HS-27A (cell line): ENCODE measurements at regions not wholly inside any gene's neighbourhood (a gene's known extent, or its start where the extent isn't known, plus 50 kb on each side); places are given as distances from the start of the nearest gene placed in this dataset.
"Not testable (repeated sequence)": the region's sequence is repeated elsewhere in the genome, so short reads cannot be mapped to it uniquely, and the experiment has no call there.

ENCODE experiments used
- DNase-seq: peaks from one replicate; pipeline ENCODE4 v3.0.0-alpha.2; 2012; ENCODE audit warnings: low read depth, missing footprints

DNA sequence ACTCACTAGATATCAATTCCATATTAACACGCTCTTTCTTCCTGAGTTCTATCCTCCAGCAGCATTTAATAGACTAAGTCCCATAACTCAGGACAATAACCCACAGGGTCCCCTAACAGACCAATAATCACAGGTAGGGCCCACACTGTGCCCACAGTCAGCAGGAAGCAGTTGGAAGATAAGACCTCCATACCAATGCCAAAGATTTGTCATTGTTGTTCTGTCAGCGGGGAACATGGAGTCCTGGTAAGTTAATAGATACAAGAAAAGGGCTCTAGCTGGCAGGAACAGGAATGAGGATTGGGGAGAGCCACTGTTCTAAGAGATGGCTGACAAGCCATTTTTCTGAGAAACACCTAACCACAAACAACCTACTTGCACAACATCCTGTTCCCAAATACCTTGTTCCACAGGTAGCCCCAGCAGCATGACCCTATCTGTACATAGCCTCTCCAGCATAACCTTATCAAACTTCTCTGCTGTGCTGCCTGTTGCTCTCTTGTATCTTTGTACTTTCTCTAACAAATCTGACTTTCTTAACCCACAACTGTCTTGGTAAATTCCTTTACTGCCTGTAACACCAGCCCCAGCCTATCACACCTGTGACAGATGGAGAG is 142.0 kb upstream of the KCNJ15 start:
- no peak for DNase-seq

GRCh38 chr21:38115870-38116269 is 140.9 kb upstream of the KCNJ15 start:
- DNase-seq: no peak

DNA sequence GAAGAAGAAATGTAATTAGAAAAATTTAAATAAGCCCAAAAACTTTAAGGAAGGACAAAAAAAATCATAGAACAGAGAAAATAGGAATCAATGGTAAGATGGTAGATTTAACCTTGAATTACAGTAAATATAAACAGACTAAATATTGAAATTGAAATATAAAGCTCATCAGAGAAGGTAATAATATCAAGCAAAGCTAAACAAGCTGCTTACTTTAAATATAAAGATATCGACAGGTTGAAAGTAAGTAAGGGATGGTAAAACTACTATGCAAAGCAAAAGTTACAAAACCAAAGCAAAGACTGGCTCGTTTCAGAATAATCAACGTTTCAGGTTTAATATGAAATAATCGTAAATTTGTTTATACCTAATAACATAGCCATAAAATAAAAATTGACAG is 137.0 kb upstream of the KCNJ15 start:
- no peak for DNase-seq

DNA sequence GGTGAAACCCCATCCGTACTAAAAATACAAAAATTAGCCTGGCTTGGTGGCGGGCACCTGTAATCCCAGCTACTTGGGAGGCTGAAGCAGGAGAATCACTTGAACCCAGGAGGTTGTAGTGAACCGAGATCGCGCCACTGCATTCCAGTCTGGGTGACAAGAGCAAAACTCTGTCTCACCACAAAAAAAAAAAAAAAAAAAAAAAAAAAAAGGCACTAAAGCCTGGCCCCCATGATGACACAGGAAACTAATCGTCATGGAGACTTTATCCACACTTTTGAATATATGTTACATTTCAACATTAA is 136.2 kb upstream of the KCNJ15 start:
- DNase-seq: not testable (repeated sequence)

GRCh38 chr21:38120984-38121855 is 135.6 kb upstream of the KCNJ15 start:
- DNase-seq: no peak

GRCh38 chr21:38121888-38122720 is 134.7 kb upstream of the KCNJ15 start:
- no peak for DNase-seq

- no peak for DNase-seq
Measured at GRCh38 chr21:38123626-38124025, 133.2 kb upstream of the KCNJ15 start.

DNA sequence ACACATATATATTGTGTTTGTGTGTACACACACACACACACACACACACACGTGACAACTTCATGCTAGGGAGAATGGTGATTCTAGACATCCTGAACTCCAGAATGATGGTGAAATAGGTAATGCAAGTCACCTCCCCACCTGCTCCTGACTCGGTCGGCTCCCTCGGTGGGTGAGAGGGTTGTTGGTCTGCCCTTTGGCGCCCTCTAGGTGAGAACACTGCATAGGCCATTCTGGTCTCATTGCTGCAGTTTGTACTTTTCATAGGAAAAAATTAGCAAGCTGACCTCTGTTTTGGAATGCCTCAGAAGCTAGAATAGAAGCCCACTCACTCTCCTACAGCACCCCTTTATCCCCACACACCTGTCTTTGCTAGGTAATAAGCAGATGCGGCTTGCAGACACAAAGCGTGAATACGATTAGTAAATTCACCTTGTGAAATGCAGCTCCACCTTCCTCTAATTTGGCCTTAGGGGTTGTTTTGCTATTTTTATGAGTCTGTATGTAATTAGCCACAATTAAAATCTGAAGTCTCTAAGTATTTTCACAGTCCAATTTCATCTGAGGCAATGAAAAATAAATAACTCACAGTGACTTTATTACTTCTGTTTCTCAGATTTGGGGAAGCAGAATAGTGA is 130.0 kb upstream of the KCNJ15 start:
- no peak for DNase-seq

DNA sequence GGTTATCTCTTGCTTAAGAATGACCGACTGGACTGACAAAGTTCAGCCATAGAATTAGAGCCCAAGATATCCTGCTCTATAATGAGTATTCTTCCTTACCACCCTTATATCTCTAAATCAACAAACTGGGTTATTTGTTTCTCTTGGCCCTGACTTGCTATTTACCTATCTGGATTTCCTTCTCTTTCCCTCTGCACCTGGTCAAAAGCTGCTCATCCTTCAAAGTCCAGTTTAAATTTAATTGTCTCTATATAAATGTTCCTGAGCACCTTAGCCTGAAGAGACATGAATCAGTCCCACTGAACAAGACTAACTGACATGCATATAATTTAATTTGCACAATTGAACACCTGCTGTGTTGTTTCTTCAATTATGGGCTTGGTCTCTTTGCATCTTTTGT is 127.1 kb upstream of the KCNJ15 start:
- no peak for DNase-seq

- DNase-seq: no peak
Measured at GRCh38 chr21:38133240-38133639, 123.6 kb upstream of the KCNJ15 start.

DNA sequence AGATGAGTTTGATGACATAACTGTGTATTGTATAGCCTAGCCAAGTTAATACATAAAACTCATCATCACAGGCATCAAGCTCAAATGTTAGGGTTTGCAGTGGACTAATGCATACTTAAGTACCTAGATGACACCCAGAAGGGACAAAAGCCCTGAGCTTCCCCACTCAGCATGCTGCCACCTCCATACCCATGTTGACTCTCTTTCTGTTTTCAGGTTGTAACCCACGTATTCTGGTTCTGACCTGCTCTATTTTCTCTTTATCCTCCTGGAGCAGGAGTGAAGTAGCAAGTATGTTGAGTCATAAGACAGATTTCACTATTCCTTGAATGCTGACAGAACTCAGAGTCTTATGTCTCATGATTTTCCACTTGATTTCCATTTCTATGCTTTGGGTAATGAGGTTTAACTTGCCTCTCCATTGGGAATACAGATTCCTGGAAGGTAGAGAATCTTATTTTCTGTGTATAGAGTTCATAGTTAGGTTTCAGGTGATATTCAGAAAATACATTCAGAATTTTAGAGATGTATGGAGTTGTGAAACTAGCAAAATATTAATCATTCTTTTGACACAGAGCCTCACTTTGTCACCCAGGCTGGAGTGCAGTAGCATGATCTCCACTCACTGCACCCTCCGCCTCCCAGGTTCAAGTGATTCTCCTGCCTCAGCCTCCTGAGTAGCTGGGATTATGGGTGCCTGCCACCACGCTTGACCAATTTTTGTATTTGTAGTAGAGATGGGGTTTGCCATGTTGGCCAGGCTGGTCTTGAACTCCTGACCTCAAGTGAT is 122.5 kb upstream of the KCNJ15 start:
- DNase-seq: no peak

GRCh38 chr21:38136201-38136600 is 120.6 kb upstream of the KCNJ15 start:
- no peak for DNase-seq

DNA sequence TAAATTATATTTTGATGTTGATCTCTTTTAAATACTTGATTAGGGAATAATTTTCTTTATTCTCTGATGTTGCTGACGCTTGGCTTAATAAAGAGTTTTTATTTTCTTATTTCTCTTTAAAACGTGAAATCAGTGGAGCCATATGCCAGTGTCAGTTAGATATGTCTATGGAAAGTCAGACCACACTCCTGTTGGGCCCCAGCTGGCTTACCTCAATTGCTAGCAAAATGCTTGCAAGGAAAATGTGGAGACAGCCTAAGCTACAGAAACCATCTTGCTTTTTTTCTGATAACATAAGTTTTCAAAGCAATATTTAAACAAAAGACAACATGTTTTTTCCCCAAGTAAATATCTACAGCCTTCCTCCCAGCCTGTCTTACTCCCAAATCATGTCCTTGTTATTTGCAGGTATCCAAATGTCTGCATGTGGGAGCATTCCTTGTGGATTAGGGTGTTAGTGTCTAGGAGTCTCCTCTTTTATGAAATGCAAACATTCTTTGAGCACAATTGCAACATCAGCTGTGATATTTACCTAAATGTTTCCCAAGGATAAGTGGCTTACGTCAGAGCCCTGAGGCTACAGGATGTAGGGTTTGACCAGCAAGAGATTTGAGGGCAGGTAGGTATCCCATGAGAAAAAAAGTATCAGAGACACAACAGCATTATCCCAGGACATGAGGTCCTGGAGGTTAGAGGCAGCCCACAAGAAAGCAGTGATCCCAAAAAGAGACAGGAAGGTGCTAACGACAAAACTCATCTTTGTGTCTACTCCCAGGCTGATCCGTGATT is 117.2 kb upstream of the KCNJ15 start:
- DNase-seq: no peak

GRCh38 chr21:38140207-38140903 is 116.4 kb upstream of the KCNJ15 start:
- DNase-seq: no peak

DNA sequence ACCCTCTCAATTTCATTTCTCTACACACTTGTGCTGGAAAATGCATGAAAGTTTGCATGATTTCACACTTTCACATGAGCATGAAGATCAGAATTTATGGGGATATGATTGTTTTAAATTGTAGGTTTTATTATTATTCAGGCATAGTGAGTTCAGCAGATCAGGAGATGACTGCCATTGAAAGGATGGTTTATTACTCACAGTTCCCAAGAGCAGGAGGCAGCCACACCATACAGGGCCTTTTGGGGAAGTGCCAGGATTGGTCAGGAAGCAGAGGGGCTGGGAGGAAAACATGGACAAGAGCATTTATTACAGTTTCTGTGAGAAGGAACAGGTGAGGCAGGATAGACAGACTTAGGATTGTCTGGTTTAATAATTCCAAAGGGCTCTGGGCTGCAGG is 114.6 kb upstream of the KCNJ15 start:
- no peak for DNase-seq

DNA sequence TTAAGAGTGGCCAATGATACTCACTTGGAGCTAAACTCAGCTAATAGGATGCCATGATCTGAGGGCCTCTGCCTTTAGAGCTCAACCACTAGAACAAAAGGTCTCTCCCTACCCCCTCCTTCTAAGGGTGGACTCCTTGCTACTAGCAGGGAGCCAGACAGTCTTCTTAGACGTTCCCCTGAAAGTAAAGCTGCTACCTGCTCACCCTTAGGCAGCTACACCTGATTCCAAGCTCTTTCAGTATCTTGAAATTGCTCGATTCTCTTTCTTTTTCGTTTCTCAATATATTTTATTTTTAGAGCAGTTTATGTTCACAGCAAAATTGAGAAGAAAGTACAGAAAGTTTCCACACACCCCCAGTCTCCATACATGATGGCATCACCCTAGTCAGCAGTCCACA is 112.6 kb upstream of the KCNJ15 start:
- DNase-seq: no peak

- DNase-seq: no peak
Measured at GRCh38 chr21:38145104-38145503, 111.7 kb upstream of the KCNJ15 start.

DNA sequence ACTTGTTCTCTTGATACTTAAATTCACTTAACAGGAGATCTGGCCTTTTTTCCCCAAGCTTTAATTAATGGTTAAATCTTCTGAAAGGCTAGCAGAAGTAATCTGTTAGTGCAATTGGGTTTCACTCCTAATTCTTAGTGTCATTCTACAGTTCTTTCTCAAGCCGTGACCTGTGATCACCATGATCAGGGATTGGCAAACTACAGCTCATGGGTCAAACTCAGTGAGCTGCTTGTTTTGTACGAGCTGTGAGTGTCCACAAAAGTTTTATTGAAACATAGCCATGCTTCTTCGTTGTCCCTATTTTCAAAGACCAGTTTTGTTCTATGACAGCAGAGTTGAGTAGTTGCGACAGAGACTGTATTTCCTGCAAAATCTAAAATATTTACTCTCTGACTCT is 109.4 kb upstream of the KCNJ15 start:
- no peak for DNase-seq

DNA sequence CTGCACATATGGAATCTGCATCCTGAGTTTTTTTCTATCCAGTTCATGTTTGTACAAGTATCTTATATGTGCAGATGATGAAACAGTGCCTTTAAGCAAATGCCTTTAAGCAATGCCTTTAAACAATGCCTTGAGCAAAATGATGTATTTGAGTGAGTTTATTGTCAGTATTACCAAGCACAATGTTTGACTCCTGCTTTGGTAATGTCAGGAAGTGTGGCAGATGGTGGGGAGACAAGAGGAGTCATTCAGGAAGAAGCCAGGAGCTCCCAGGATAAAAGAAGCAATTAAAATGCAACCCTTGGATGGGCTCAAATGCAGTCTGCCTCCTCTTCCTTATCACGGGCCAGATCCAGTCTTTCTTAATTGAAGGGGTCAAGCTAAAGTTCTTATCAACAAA is 108.7 kb upstream of the KCNJ15 start:
- DNase-seq: no peak

- DNase-seq: no peak
Measured at GRCh38 chr21:38151021-38151645, 105.7 kb upstream of the KCNJ15 start.
